Hepatocyte (in vitro differentiated cells): ENCODE measurements at regions not wholly inside any gene's neighbourhood (a gene's known extent, or its start where the extent isn't known, plus 50 kb on each side); places are given as distances from the start of the nearest gene placed in this dataset.

ENCODE experiments used
- DNase-seq: peaks from one replicate; pipeline ENCODE4 v3.0.0-alpha.2; 2016; ENCODE audit warnings: low spot score
- H2AFZ ChIP-seq: fragments of 200-600 bp; sonication (generic); 2 replicates; pipeline ENCODE4 v1.6.0; 2016; ENCODE audit warnings: antibody characterized with exemption, mild to moderate bottlenecking
- H3K27ac ChIP-seq: fragments of 200-600 bp; sonication (generic); 2 replicates; pipeline ENCODE4 v1.5.1; 2016; ENCODE audit warnings: mild to moderate bottlenecking
- H3K27me3 ChIP-seq: fragments of 200-600 bp; sonication (generic); 2 replicates; pipeline ENCODE4 v1.6.1; 2016
- H3K36me3 ChIP-seq: fragments of 200-600 bp; sonication (generic); replicated peaks from 2 replicates; pipeline ENCODE4 v1.5.1; 2016; ENCODE audit warnings: low read depth; ENCODE audit not compliant: insufficient read depth
- H3K4me1 ChIP-seq: fragments of 200-600 bp; sonication (generic); 2 replicates; pipeline ENCODE4 v1.5.1; 2016; ENCODE audit warnings: mild to moderate bottlenecking, moderate library complexity; ENCODE audit not compliant: insufficient read depth
- H3K4me2 ChIP-seq: fragments of 200-600 bp; sonication (generic); 2 replicates; pipeline ENCODE4 v1.6.0; 2016
- H3K4me3 ChIP-seq: fragments of 200-600 bp; sonication (generic); 2 replicates; pipeline ENCODE4 v1.5.1; 2016; ENCODE audit warnings: mild to moderate bottlenecking
- H3K79me2 ChIP-seq: fragments of 200-600 bp; sonication (generic); 2 replicates; pipeline ENCODE4 v1.6.0; 2017; ENCODE audit warnings: mild to moderate bottlenecking
- H3K9me2 ChIP-seq: fragments of 200-600 bp; sonication (generic); replicated peaks from 2 replicates; pipeline ENCODE4 v1.6.0; 2017; ENCODE audit warnings: mild to moderate bottlenecking; ENCODE audit not compliant: insufficient read depth
- H3K9me3 ChIP-seq: fragments of 200-600 bp; sonication (generic); 2 replicates; pipeline ENCODE4 v1.5.1; 2016; ENCODE audit warnings: low read depth, mild to moderate bottlenecking
- H4K20me1 ChIP-seq: fragments of 200-600 bp; sonication (generic); 2 replicates; pipeline ENCODE4 v1.6.0; 2016; ENCODE audit warnings: mild to moderate bottlenecking; ENCODE audit not compliant: insufficient read depth, poor library complexity, severe bottlenecking
- CTCF ChIP-seq: fragments of 200-600 bp; sonication (generic); IDR thresholded peaks from 2 replicates; pipeline ENCODE4 v1.5.1; 2016; ENCODE audit warnings: antibody characterized with exemption, mild to moderate bottlenecking; ENCODE audit not compliant: poor library complexity
- EZH2 ChIP-seq: fragments of 200-600 bp; sonication (generic); IDR thresholded peaks from 2 replicates; pipeline ENCODE4 v1.6.1; 2016; ENCODE audit warnings: antibody characterized with exemption, mild to moderate bottlenecking, borderline replicate concordance
- EZH2phosphoT487 ChIP-seq: fragments of 200-600 bp; sonication (generic); IDR thresholded peaks from one replicate; pipeline ENCODE4 v1.6.1; 2018; ENCODE audit warnings: antibody characterized with exemption, mild to moderate bottlenecking, low read depth, moderate library complexity; ENCODE audit not compliant: unreplicated experiment, severe bottlenecking
- WGBS: methylation state at CpG from one replicate; pipeline ENCODE4 v1.1.6; 2016; ENCODE audit warnings: low lambda C conversion rate; ENCODE audit errors: missing lambda C conversion rate; 5-methylcytosine and 5-hydroxymethylcytosine counted together

GRCh38 chr5:142508591-142508990, 177.3 kb downstream of the FGF1 start:
- TF ChIP-seq EZH2 (no peak), CTCF (no peak), EZH2phosphoT487 (no peak)
- H3K79me2 ChIP-seq, result no peaks in the 10 kb centered on the region
- H2AFZ ChIP-seq, result no peak overlapping the region
- no peak for DNase-seq
- peak overlapping the region; percentile 77 for H3K27ac ChIP-seq
- 44% methylated on average over 2 of the region's 2 CpGs for WGBS
- H3K9me2 ChIP-seq, result no peaks in the 10 kb centered on the region
- H3K9me3 ChIP-seq, result no peaks in the 10 kb centered on the region
- H3K36me3 ChIP-seq, result no peaks in the 10 kb centered on the region
- H3K27me3 ChIP-seq, result no peaks in the 10 kb centered on the region
- H3K4me2 ChIP-seq, result peak overlapping the region; percentile 65
- H3K4me3 ChIP-seq, result no peak overlapping the region
- H4K20me1 ChIP-seq, result no peaks in the 10 kb centered on the region
- peaks cover 33% of the 10 kb centered on the region for H3K4me1 ChIP-seq

- Histone ChIP-seq H3K36me3 (no peaks in the 10 kb centered on the region), H3K9me2 (no peaks in the 10 kb centered on the region), H3K4me3 (no peak overlapping the region), H2AFZ (no peak overlapping the region), H3K27ac (peak overlapping the region; percentile 77), H3K9me3 (no peaks in the 10 kb centered on the region), H3K4me2 (peak overlapping the region; percentile 65), H3K79me2 (no peaks in the 10 kb centered on the region), H3K4me1 (peaks cover 33% of the 10 kb centered on the region), H3K27me3 (no peaks in the 10 kb centered on the region), H4K20me1 (no peaks in the 10 kb centered on the region)
- peak; percentile 51 for DNase-seq
- WGBS, result 45% methylated on average over 21 of the region's 21 CpGs
- no peak for TF ChIP-seq CTCF
- TF ChIP-seq EZH2phosphoT487, result peak; percentile 74
- TF ChIP-seq EZH2, result no peak
Observed at GRCh38 chr5:142507531-142508372, 178.1 kb downstream of the FGF1 start.

GRCh38 chr5:142506756-142507155, 179.1 kb downstream of the FGF1 start:
- Histone ChIP-seq H3K4me1 (peaks cover 25% of the 10 kb centered on the region), H3K4me3 (no peak overlapping the region), H4K20me1 (no peaks in the 10 kb centered on the region), H3K9me2 (no peaks in the 10 kb centered on the region), H3K27ac (peak overlapping the region; percentile 77), H3K9me3 (no peaks in the 10 kb centered on the region), H3K27me3 (no peaks in the 10 kb centered on the region), H3K4me2 (no peak overlapping the region), H2AFZ (no peak overlapping the region), H3K36me3 (no peaks in the 10 kb centered on the region), H3K79me2 (no peaks in the 10 kb centered on the region)
- DNase-seq, result no peak
- 80% methylated on average over 4 of the region's 4 CpGs for WGBS
- TF ChIP-seq EZH2 (no peak), EZH2phosphoT487 (no peak), CTCF (no peak)
